Panc1 (cell line): ENCODE measurements at regions not wholly inside any gene's neighbourhood (a gene's known extent, or its start where the extent isn't known, plus 50 kb on each side); places are given as distances from the start of the nearest gene placed in this dataset.
A peak's percentile ranks its signal among the peaks of the same experiment; 100 is the strongest.

ENCODE experiments used
- ATAC-seq: fragments of 200-7000 bp; cut with Tn5 transposase; 2 replicates; pipeline ENCODE4 v1.9.1; 2020; ENCODE audit warnings: mild to moderate bottlenecking, moderate library complexity
- BruUV-seq: library from RNA; stranded (reverse); fragments of 400-500 nt; replicated peaks from 2 replicates; lab custom pipeline; 2021; lab: Mats Ljungman, UMichigan
- CTCF ChIA-PET: fragments of 300-600 bp; sonication (Branson Sonifier 250); formaldehyde crosslinking; loops from one replicate; lab custom pipeline; 2022; ENCODE audit warnings: antibody characterized with exemption; lab: Charles Lee
- POLR2A ChIA-PET: fragments of 300-600 bp; sonication (Branson Sonifier 250); formaldehyde crosslinking; loops from one replicate; lab custom pipeline; 2022; ENCODE audit warnings: antibody characterized with exemption; lab: Charles Lee
- DNase-seq: peaks from one replicate; pipeline ENCODE4 v3.0.0-alpha.2; 2010; ENCODE audit warnings: low read depth, low spot score
- H3K27ac ChIP-seq: 2 replicates; pipeline ENCODE4 v1.5.1; 2011; ENCODE audit warnings: mild to moderate bottlenecking, low read length, inconsistent platforms
- H3K27me3 ChIP-seq: fragments of 200-500 bp; sonication (Bioruptor generic); 2 replicates; pipeline ENCODE4 v1.6.0; 2014; ENCODE audit warnings: low read length, inconsistent platforms; ENCODE audit not compliant: control insufficient read depth, insufficient read depth
- H3K36me3 ChIP-seq: fragments of 200-500 bp; sonication (Bioruptor generic); 2 replicates; pipeline ENCODE4 v1.5.1; 2014; ENCODE audit warnings: inconsistent platforms, mild to moderate bottlenecking, low read length, moderate library complexity; ENCODE audit not compliant: control insufficient read depth, insufficient read depth
- H3K4me1 ChIP-seq: 2 replicates; pipeline ENCODE4 v1.5.1; 2011; ENCODE audit warnings: inconsistent platforms, mild to moderate bottlenecking, low read length, moderate library complexity; ENCODE audit not compliant: control insufficient read depth, insufficient read depth
- H3K4me3 ChIP-seq, 2 experiments: 2 replicates each; pipeline ENCODE4 v1.5.1; 2011 to 2012; ENCODE audit warnings: low read depth in 2 of 2, low read length in 2 of 2, mild to moderate bottlenecking in 2 of 2, inconsistent platforms in 1 of 2, moderate library complexity in 1 of 2
- H3K9me3 ChIP-seq: fragments of 200-500 bp; sonication (Bioruptor generic); 2 replicates; pipeline ENCODE4 v1.5.1; 2014; ENCODE audit warnings: low read depth, mild to moderate bottlenecking, inconsistent platforms, low read length, moderate library complexity; ENCODE audit not compliant: control insufficient read depth, insufficient read depth
- POLR2AphosphoS5 ChIP-seq: IDR thresholded peaks from 2 replicates; pipeline ENCODE4 v1.6.1; 2012; ENCODE audit warnings: mild to moderate bottlenecking, low read depth, low read length, moderate library complexity
- SIN3A ChIP-seq: IDR thresholded peaks from 2 replicates; pipeline ENCODE4 v1.6.1; 2012; ENCODE audit warnings: low read depth, mild to moderate bottlenecking, low read length, moderate library complexity, borderline replicate concordance; ENCODE audit not compliant: insufficient read depth
- TCF7L2 ChIP-seq: IDR thresholded peaks from 2 replicates; pipeline ENCODE4 v1.6.1; 2011; ENCODE audit warnings: mild to moderate bottlenecking, low read depth, low read length, inconsistent platforms
- in situ Hi-C: cut with HindIII; loops from 2 replicates; pipeline ENCODE4 v1.10.0; 2016; ENCODE audit warnings: low sequenced_read_pairs, low pct_unique_long_range_greater_than_20kb
- intact Hi-C: fragments of 100-400 bp; cut with micrococcal nuclease; formaldehyde crosslinking; loops from one replicate; pipeline ENCODE4 v1.10.0; 2022; ENCODE audit not compliant: unreplicated experiment
- TF ChIP-seq, protein P1 (sequence below): fragments of 450-650 bp; IDR thresholded peaks from 2 replicates; pipeline ENCODE4 v1.5.1; 2017; ENCODE audit warnings: mild to moderate bottlenecking
- TF ChIP-seq, protein P2 (sequence below), 2 experiments: IDR thresholded peaks; 2 replicates each; pipeline ENCODE4 v1.6.1; 2011 to 2012; ENCODE audit warnings: low read depth in 2 of 2, control low read depth in 1 of 2, low read length in 1 of 2, mild to moderate bottlenecking in 1 of 2, moderate library complexity in 1 of 2; ENCODE audit not compliant: insufficient read depth in 1 of 2

DNA sequence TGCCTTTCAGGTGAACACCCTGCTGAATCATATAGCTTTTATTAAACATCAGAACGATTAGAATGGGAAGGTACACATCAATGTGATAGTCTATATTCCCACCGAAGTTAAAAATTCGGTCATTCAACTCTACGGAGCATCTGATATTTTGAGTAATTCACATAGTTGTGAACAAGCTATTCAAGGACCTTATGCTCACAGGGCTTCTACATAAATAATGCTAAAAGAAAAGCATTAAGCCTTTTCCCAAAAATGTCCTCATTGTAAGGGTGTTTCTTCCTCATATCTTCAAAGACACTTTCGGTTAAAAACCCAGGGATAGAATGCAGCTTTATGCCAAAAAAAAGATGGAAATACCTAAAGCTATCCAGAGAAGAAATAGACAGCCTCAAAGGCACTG lies 79.7 kb upstream of the EDNRA start:
- no peak for TF ChIP-seq TCF7L2
- TF ChIP-seq SIN3A = no peak
- TF ChIP-seq, protein P1, sequence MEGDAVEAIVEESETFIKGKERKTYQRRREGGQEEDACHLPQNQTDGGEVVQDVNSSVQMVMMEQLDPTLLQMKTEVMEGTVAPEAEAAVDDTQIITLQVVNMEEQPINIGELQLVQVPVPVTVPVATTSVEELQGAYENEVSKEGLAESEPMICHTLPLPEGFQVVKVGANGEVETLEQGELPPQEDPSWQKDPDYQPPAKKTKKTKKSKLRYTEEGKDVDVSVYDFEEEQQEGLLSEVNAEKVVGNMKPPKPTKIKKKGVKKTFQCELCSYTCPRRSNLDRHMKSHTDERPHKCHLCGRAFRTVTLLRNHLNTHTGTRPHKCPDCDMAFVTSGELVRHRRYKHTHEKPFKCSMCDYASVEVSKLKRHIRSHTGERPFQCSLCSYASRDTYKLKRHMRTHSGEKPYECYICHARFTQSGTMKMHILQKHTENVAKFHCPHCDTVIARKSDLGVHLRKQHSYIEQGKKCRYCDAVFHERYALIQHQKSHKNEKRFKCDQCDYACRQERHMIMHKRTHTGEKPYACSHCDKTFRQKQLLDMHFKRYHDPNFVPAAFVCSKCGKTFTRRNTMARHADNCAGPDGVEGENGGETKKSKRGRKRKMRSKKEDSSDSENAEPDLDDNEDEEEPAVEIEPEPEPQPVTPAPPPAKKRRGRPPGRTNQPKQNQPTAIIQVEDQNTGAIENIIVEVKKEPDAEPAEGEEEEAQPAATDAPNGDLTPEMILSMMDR = no peak
- TF ChIP-seq POLR2AphosphoS5 = no peak
- TF ChIP-seq, protein P2, sequence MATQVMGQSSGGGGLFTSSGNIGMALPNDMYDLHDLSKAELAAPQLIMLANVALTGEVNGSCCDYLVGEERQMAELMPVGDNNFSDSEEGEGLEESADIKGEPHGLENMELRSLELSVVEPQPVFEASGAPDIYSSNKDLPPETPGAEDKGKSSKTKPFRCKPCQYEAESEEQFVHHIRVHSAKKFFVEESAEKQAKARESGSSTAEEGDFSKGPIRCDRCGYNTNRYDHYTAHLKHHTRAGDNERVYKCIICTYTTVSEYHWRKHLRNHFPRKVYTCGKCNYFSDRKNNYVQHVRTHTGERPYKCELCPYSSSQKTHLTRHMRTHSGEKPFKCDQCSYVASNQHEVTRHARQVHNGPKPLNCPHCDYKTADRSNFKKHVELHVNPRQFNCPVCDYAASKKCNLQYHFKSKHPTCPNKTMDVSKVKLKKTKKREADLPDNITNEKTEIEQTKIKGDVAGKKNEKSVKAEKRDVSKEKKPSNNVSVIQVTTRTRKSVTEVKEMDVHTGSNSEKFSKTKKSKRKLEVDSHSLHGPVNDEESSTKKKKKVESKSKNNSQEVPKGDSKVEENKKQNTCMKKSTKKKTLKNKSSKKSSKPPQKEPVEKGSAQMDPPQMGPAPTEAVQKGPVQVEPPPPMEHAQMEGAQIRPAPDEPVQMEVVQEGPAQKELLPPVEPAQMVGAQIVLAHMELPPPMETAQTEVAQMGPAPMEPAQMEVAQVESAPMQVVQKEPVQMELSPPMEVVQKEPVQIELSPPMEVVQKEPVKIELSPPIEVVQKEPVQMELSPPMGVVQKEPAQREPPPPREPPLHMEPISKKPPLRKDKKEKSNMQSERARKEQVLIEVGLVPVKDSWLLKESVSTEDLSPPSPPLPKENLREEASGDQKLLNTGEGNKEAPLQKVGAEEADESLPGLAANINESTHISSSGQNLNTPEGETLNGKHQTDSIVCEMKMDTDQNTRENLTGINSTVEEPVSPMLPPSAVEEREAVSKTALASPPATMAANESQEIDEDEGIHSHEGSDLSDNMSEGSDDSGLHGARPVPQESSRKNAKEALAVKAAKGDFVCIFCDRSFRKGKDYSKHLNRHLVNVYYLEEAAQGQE (IDR thresholded peaks at IDR 0.05; ENCODE audit: insufficient read depth in 1 of 2, low read depth in 2 of 2, low read length in 1 of 2) = no peak
- no peak overlapping the region for H3K27ac ChIP-seq
- no peak overlapping the region for H3K4me3 ChIP-seq
- H3K9me3 ChIP-seq = no peaks in the 10 kb centered on the region
- H3K27me3 ChIP-seq = no peaks in the 10 kb centered on the region
- ATAC-seq = no peak
- no TSS peak for BruUV-seq
- no peaks in the 10 kb centered on the region for H3K36me3 ChIP-seq
- intact Hi-C loops (no loop called here), in situ Hi-C loops (no loop called here)
- DNase-seq = no peak
- ChIA-PET POLR2A (no interaction called here), CTCF (no interaction called here)
- no peaks in the 10 kb centered on the region for H3K4me1 ChIP-seq

DNA sequence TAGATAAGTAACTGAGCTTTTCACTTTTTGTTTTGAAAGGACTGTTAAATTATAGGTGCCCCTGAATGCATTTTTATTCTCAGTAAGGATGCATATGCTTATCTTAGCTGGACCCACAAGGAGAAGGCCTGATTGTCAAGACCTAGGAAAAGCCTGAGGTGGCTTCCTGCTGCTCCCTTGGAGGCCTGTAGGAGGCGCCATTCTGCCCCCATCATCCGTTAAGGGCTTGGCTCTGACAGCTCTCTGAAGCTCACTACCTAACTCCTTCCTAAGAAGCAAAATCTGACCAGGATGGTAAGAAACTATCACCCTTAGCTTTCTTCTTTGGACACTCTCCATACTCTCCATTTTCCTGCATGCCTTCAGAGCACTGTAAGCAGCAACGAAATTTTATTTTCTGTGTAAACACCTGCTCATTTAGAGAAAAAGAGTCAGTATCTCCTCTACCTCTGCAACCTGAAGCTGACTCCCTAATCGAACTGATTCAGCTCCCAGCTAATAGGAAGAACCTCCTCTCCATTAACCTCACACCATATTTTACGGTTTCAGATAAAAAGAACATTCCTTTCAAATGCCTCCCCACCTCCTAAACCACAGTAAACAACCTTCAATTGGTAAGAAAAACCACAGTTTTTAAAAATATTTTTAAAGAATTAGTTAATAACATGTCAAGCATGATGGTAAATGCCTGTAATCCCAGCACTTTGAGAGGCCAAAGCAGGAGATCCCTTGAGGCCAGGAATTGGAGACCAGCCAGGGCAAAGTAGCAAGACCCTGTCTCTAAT lies 73.4 kb upstream of the EDNRA start:
- ChIA-PET CTCF (no interaction called here), POLR2A (no interaction called here)
- in situ Hi-C loops = no loop called here
- no peaks in the 10 kb centered on the region for H3K4me1 ChIP-seq
- no peak for ATAC-seq
- no peak overlapping the region for H3K27ac ChIP-seq
- no peaks in the 10 kb centered on the region for H3K9me3 ChIP-seq
- no peak overlapping the region for H3K4me3 ChIP-seq
- no peak for DNase-seq
- intact Hi-C loops = no loop called here
- TF ChIP-seq, protein P2 (IDR thresholded peaks at IDR 0.05; ENCODE audit: insufficient read depth in 1 of 2, low read depth in 2 of 2, low read length in 1 of 2) = no peak
- TF ChIP-seq, protein P1 = peak; percentile 45
- H3K27me3 ChIP-seq = no peaks in the 10 kb centered on the region
- H3K36me3 ChIP-seq = no peaks in the 10 kb centered on the region
- no TSS peak for BruUV-seq
